CD4-positive, CD25-positive, alpha-beta regulatory T cell (primary cell): ENCODE measurements at regions not wholly inside any gene's neighbourhood (a gene's known extent, or its start where the extent isn't known, plus 50 kb on each side); places are given as distances from the start of the nearest gene placed in this dataset.

Experiments
- ATAC-seq, 2 donors: fragments of 150-1000 bp; cut with Tn5 transposase; one replicate each; pipeline ENCODE4 v1.10.0; 2021; ENCODE audit warnings: low read depth in 2 of 2, moderate number of reproducible peaks in 2 of 2, moderate library complexity in 1 of 2
- DNase-seq, 3 donors: peaks; one replicate each; pipeline versions ENCODE4 v3.0.0 to v3.0.0-alpha.2; 2012 to 2022; ENCODE audit warnings: mixed read lengths in 1 of 3
- H3K27ac ChIP-seq: one replicate; pipeline ENCODE4 v1.7.0; 2013; ENCODE audit warnings: mild to moderate bottlenecking, low read length; ENCODE audit not compliant: insufficient read depth, poor library complexity, severe bottlenecking
- H3K27me3 ChIP-seq: one replicate; pipeline ENCODE4 v1.7.0; 2013; ENCODE audit warnings: low read length; ENCODE audit not compliant: control insufficient read depth, insufficient read depth
- H3K36me3 ChIP-seq: one replicate; pipeline ENCODE4 v1.7.0; 2013; ENCODE audit warnings: mild to moderate bottlenecking, low read length, moderate library complexity; ENCODE audit not compliant: control insufficient read depth, insufficient read depth
- H3K4me1 ChIP-seq: 2 replicates; pipeline ENCODE4 v1.7.0; 2013; ENCODE audit warnings: mild to moderate bottlenecking, low read length; ENCODE audit not compliant: insufficient read depth, control insufficient read depth, poor library complexity, severe bottlenecking
- H3K4me3 ChIP-seq: one replicate; pipeline ENCODE4 v1.7.0; 2013; ENCODE audit warnings: low read depth, mild to moderate bottlenecking, low read length, moderate library complexity
- H3K9me3 ChIP-seq, 2 experiments: 1 replicate in 1 of 2; 2 replicates in 1 of 2; pipeline ENCODE4 v1.7.0; 2013; ENCODE audit warnings: low read length in 2 of 2, mild to moderate bottlenecking in 1 of 2, moderate library complexity in 1 of 2; ENCODE audit not compliant: control insufficient read depth in 2 of 2
- H3K27ac Mint-ChIP-seq, 3 donors: one replicate each; pipeline ENCODE4 v1.8.0; 2020 to 2022; ENCODE audit warnings: mild to moderate bottlenecking in 3 of 3, mixed read lengths in 3 of 3, moderate library complexity in 2 of 3
- H3K27me3 Mint-ChIP-seq: one replicate; pipeline ENCODE4 v1.8.0; 2022; ENCODE audit warnings: mild to moderate bottlenecking, mixed read lengths
- H3K36me3 Mint-ChIP-seq: one replicate; pipeline ENCODE4 v1.8.0; 2020; ENCODE audit warnings: mixed read lengths
- H3K4me1 Mint-ChIP-seq, 4 donors: one replicate each; pipeline ENCODE4 v1.8.0; 2020 to 2022; ENCODE audit warnings: mixed read lengths in 4 of 4, mild to moderate bottlenecking in 1 of 4
- H3K4me3 Mint-ChIP-seq, 4 donors: one replicate each; pipeline ENCODE4 v1.8.0; 2020 to 2022; ENCODE audit warnings: mild to moderate bottlenecking in 4 of 4, mixed read lengths in 4 of 4, moderate library complexity in 3 of 4
- H3K9me3 Mint-ChIP-seq, 7 donors: one replicate each; pipeline ENCODE4 v1.8.0; 2020 to 2022; ENCODE audit warnings: mixed read lengths in 7 of 7, mild to moderate bottlenecking in 3 of 7, moderate library complexity in 2 of 7

GRCh38 chr4:159495515-159496236 lies 392.8 kb downstream of the RAPGEF2 start:
- Histone ChIP-seq H3K27ac (no peak overlapping the region), H3K27me3 (no peaks in the 10 kb centered on the region), H3K4me1 (no peaks in the 10 kb centered on the region), H3K9me3 (no peaks in the 10 kb centered on the region), H3K4me3 (no peak overlapping the region), H3K36me3 (no peaks in the 10 kb centered on the region)
- no peak overlapping the region for H3K27ac Mint-ChIP-seq
- no peaks in the 10 kb centered on the region for H3K36me3 Mint-ChIP-seq
- H3K9me3 Mint-ChIP-seq = peaks cover 0 to 12% (median 3%) of the 10 kb centered on the region in 7 donors
- no peaks in the 10 kb centered on the region for H3K4me1 Mint-ChIP-seq
- DNase-seq (no peak), ATAC-seq (no peak)
- H3K4me3 Mint-ChIP-seq = no peak overlapping the region
- H3K27me3 Mint-ChIP-seq = peaks cover 4% of the 10 kb centered on the region

GRCh38 chr4:159496248-159496647 lies 393.4 kb downstream of the RAPGEF2 start:
- Histone ChIP-seq H3K4me3 (no peak overlapping the region), H3K27me3 (no peaks in the 10 kb centered on the region), H3K9me3 (no peaks in the 10 kb centered on the region), H3K4me1 (no peaks in the 10 kb centered on the region), H3K36me3 (no peaks in the 10 kb centered on the region), H3K27ac (no peak overlapping the region)
- ATAC-seq (no peak), DNase-seq (no peak)
- no peaks in the 10 kb centered on the region for H3K4me1 Mint-ChIP-seq
- peaks cover 0 to 9% (median 3%) of the 10 kb centered on the region in 7 donors for H3K9me3 Mint-ChIP-seq
- H3K27ac Mint-ChIP-seq = no peak overlapping the region
- no peak overlapping the region for H3K4me3 Mint-ChIP-seq
- no peaks in the 10 kb centered on the region for H3K36me3 Mint-ChIP-seq
- peaks cover 4% of the 10 kb centered on the region for H3K27me3 Mint-ChIP-seq

GRCh38 chr4:159497936-159498335 lies 395.1 kb downstream of the RAPGEF2 start:
- no peak overlapping the region for H3K4me3 Mint-ChIP-seq
- Histone ChIP-seq H3K4me1 (no peaks in the 10 kb centered on the region), H3K36me3 (no peaks in the 10 kb centered on the region), H3K27me3 (no peaks in the 10 kb centered on the region), H3K4me3 (no peak overlapping the region), H3K9me3 (no peaks in the 10 kb centered on the region), H3K27ac (no peak overlapping the region)
- no peaks in the 10 kb centered on the region for H3K4me1 Mint-ChIP-seq
- DNase-seq (no peak), ATAC-seq (no peak)
- no peak overlapping the region for H3K27ac Mint-ChIP-seq
- H3K36me3 Mint-ChIP-seq = no peaks in the 10 kb centered on the region
- H3K9me3 Mint-ChIP-seq = peaks cover 0 to 7% (median 0%) of the 10 kb centered on the region in 7 donors
- H3K27me3 Mint-ChIP-seq = peaks cover 4% of the 10 kb centered on the region

- Histone ChIP-seq H3K4me3 (no peak overlapping the region), H3K4me1 (no peaks in the 10 kb centered on the region), H3K27ac (no peak overlapping the region), H3K9me3 (no peaks in the 10 kb centered on the region), H3K27me3 (no peaks in the 10 kb centered on the region), H3K36me3 (no peaks in the 10 kb centered on the region)
- no peaks in the 10 kb centered on the region for H3K36me3 Mint-ChIP-seq
- peaks cover 4% of the 10 kb centered on the region for H3K27me3 Mint-ChIP-seq
- no peak for DNase-seq
- H3K9me3 Mint-ChIP-seq = peaks cover 0 to 4% (median 0%) of the 10 kb centered on the region in 7 donors
- ATAC-seq = no peak
- H3K27ac Mint-ChIP-seq = no peak overlapping the region
- H3K4me1 Mint-ChIP-seq = no peaks in the 10 kb centered on the region
- no peak overlapping the region for H3K4me3 Mint-ChIP-seq
Observed at GRCh38 chr4:159498446-159499115, 395.7 kb downstream of the RAPGEF2 start.

GRCh38 chr4:159500861-159501260 lies 398.0 kb downstream of the RAPGEF2 start:
- H3K9me3 Mint-ChIP-seq = peaks cover 0 to 5% (median 0%) of the 10 kb centered on the region in 7 donors
- Histone ChIP-seq H3K9me3 (no peaks in the 10 kb centered on the region), H3K4me1 (no peaks in the 10 kb centered on the region), H3K27ac (no peak overlapping the region), H3K36me3 (no peaks in the 10 kb centered on the region), H3K27me3 (no peaks in the 10 kb centered on the region), H3K4me3 (no peak overlapping the region)
- no peak overlapping the region for H3K27ac Mint-ChIP-seq
- DNase-seq = no peak
- no peaks in the 10 kb centered on the region for H3K4me1 Mint-ChIP-seq
- H3K4me3 Mint-ChIP-seq = no peak overlapping the region
- ATAC-seq = no peak
- H3K36me3 Mint-ChIP-seq = no peaks in the 10 kb centered on the region
- peaks cover 8% of the 10 kb centered on the region for H3K27me3 Mint-ChIP-seq

- Mint-ChIP-seq H3K4me3 (no peak overlapping the region), H3K27me3 (peaks cover 8% of the 10 kb centered on the region), H3K4me1 (no peaks in the 10 kb centered on the region), H3K36me3 (no peaks in the 10 kb centered on the region), H3K9me3 (peaks cover 0 to 2% (median 0%) of the 10 kb centered on the region in 7 donors), H3K27ac (no peak overlapping the region)
- no peak for DNase-seq
- no peak for ATAC-seq
- no peak overlapping the region for H3K27ac ChIP-seq
- H3K4me1 ChIP-seq = no peaks in the 10 kb centered on the region
- no peaks in the 10 kb centered on the region for H3K9me3 ChIP-seq
- H3K36me3 ChIP-seq = no peaks in the 10 kb centered on the region
- H3K27me3 ChIP-seq = no peaks in the 10 kb centered on the region
- no peak overlapping the region for H3K4me3 ChIP-seq
Observed at GRCh38 chr4:159503236-159504008, 400.5 kb downstream of the RAPGEF2 start.

- H3K4me1 Mint-ChIP-seq = no peaks in the 10 kb centered on the region
- H3K36me3 Mint-ChIP-seq = no peaks in the 10 kb centered on the region
- H3K9me3 Mint-ChIP-seq = peaks cover 0 to 2% (median 0%) of the 10 kb centered on the region in 7 donors
- peaks cover 8% of the 10 kb centered on the region for H3K27me3 Mint-ChIP-seq
- DNase-seq (no peak), ATAC-seq (no peak)
- H3K27me3 ChIP-seq = no peaks in the 10 kb centered on the region
- H3K4me3 Mint-ChIP-seq = no peak overlapping the region
- H3K9me3 ChIP-seq = no peaks in the 10 kb centered on the region
- no peak overlapping the region for H3K27ac Mint-ChIP-seq
- no peak overlapping the region for H3K4me3 ChIP-seq
- no peaks in the 10 kb centered on the region for H3K4me1 ChIP-seq
- H3K36me3 ChIP-seq = no peaks in the 10 kb centered on the region
- H3K27ac ChIP-seq = no peak overlapping the region
Observed at GRCh38 chr4:159504684-159505083, 401.8 kb downstream of the RAPGEF2 start.
